A549 (cell line): ENCODE measurements at regions not wholly inside any gene's neighbourhood (a gene's known extent, or its start where the extent isn't known, plus 50 kb on each side); places are given as distances from the start of the nearest gene placed in this dataset.

Experiments used
- CHD2 ChIP-seq: fragments of 150-350 bp; IDR thresholded peaks from 2 replicates; pipeline ENCODE4 v1.6.1; 2014; ENCODE audit warnings: low read length; ENCODE audit not compliant: partially characterized antibody
- CTCF ChIP-seq: fragments of >200 bp; sonication (Bioruptor Twin); formaldehyde crosslinking; IDR thresholded peaks from 3 replicates; pipeline ENCODE4 v1.5.1; 2016
- EHMT2 ChIP-seq: fragments of 200-600 bp; sonication (generic); IDR thresholded peaks from 2 replicates; pipeline ENCODE4 v1.6.1; 2016; ENCODE audit warnings: antibody characterized with exemption, low read depth, mild to moderate bottlenecking, moderate library complexity
- ELK1 ChIP-seq: fragments of 150-350 bp; IDR thresholded peaks from 2 replicates; pipeline ENCODE4 v1.6.1; 2014; ENCODE audit warnings: low read depth, mild to moderate bottlenecking, low read length
- MAFK ChIP-seq: fragments of 450-650 bp; IDR thresholded peaks from 2 replicates; pipeline ENCODE4 v1.6.1; 2014; ENCODE audit not compliant: partially characterized antibody
- MAX ChIP-seq: IDR thresholded peaks from 2 replicates; pipeline ENCODE4 v1.6.1; 2012
- MYC ChIP-seq: IDR thresholded peaks from 2 replicates; pipeline ENCODE4 v1.6.1; 2012; ENCODE audit warnings: mild to moderate bottlenecking, inconsistent platforms, low read length, improper control_type of control experiment, borderline replicate concordance
- PHF8 ChIP-seq: fragments of 200-600 bp; sonication (generic); IDR thresholded peaks from 2 replicates; pipeline ENCODE4 v1.6.1; 2016; ENCODE audit warnings: low read depth, mild to moderate bottlenecking, antibody characterized with exemption, moderate library complexity, borderline replicate concordance
- RFX5 ChIP-seq: fragments of 450-650 bp; IDR thresholded peaks from 2 replicates; pipeline ENCODE4 v1.7.1; 2014; ENCODE audit warnings: antibody characterized with exemption, mild to moderate bottlenecking, moderate library complexity

GRCh38 chr5:141757402-141757801, 75.4 kb upstream of the ARAP3 start:
- TF ChIP-seq MAX (no peak), RFX5 (no peak), ELK1 (no peak), EHMT2 (no peak), CHD2 (no peak), CTCF (peak; percentile 35; the same call in 2 of the 3 replicates), PHF8 (no peak), MYC (no peak), MAFK (no peak)
